ENCODE measurements at regions not wholly inside any gene's neighbourhood (a gene's known extent, or its start where the extent isn't known, plus 50 kb on each side); places are given as distances from the start of the nearest gene placed in this dataset.

DNA sequence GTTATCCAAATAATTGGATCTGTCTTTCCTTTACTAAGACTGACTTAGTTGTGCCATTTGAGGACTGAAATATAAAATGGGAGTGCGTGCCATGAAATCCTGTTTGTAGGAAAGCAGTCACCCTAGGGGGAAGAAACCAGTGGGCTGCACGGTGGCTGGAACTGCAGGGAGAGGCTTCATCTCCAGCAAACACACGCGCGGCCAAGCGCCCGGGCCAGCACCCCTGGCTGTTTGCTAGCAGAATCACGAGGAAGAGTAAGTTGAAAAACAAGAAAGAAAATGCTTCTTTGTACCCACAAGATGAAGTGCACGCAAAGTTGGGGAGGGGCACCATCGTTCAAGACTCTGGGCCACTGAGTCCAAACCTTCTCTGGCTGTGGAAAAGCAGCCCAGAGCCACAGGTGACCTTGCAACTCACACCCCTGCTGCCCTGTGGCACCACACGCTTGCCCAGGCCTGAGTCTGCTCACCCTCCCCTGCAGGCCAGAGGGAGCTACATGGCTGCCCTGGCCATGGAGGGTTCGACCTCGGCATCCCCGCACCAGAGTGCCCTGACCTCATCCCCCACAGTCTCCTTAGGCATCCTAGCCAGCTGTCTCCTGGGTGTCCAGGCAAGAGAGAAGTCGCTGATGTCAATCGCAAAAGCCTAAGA, 55.2 kb downstream of the IRX2 start:
- DNase-seq (ENCODE audit: low spot score), result no peak

DNA sequence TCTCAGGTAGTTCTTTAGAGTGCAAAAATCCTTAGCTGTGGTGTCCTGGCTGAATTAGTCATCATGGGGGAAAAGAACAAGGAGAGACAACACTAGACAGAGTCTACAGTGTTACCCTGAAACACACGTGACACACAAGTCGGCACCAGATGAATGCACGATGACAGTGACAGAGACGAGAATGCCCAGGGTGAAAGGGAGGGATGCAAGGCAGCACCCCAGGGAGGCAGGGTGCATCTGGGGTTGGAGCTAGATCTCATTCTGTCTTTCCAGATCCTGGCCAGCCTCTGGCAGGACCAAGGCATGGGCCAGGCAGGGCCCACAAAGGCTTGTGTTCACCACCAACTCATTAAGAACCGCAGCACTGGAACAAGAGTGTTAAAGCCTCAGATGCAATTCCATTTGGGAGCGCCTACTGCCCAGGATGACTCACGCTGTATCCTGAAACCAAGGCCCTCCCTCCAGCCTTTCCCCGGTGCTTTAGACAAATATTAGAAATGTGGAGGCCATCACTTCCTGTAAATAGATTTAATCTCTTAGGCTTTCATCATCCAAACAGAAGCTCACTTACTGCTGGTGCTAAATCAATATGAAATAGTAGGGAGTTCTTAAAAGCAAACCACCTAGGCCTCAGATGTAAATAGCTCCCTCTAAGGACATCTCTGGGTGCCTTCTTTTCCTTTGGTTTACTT, 56.1 kb downstream of the IRX2 start:
- no peak for DNase-seq (ENCODE audit: low spot score)

GRCh38 chr5:2691530-2691929, 59.9 kb downstream of the IRX2 start:
- DNase-seq (ENCODE audit: low spot score), result no peak

DNA sequence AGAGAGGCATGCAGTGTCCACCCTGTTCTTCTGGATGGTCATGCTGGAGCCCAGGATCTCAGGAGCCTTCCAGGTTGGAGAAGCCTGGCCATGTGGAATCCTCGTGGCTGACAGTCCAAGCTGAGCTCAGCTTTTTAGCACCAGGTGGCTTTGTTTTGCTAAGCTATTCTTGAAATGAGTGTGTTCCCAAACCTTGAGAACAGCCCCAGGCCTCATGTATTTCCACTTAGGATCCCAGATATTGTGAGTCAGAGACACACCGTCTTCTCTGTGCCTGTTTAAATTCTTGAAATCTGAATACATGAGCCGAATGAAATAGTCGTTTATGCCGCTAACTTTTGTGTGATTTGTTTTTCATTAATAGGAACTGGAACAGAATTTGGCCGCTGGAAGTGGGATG, 61.2 kb downstream of the IRX2 start:
- DNase-seq (ENCODE audit: low spot score), result no peak

DNA sequence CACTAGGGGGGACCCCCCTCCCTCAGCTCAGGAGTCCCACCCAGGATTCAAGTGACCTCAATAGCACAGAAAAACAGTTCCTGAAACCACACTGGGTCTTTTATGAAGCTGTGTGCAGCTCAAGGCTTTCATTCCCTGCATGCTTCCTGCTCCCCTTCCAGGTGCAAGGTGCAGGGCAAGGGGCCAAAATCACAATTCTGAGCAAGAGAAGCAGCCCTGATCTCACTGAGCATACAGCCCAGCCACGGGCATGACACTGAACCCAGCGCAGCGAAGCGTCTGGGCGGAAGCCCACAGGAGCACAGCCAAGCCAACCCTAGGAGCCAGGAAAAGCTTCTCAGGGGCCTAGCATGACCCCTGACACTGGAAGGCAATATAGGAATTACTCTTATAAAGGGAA, 62.9 kb downstream of the IRX2 start:
- no peak for DNase-seq (ENCODE audit: low spot score)

DNA sequence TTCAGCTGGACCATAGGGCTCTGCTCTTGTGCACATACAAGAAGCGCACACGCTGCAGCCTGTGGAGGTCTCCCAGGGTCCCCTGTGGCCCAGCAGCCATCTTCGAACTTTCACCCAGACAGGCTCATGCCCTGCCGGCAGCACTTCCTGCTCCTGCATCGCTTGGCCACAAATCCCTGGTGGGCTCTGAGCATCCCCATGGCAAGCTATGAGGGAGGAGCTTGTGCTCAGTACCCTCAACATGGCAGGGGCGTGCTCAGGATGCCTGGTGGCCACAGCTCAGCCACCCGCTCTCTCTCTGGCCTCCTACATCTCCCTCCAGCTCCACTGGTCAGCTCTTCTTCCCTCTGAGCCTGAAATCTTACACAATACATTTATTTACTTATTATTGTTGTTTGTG, 63.7 kb downstream of the IRX2 start:
- no peak for DNase-seq (ENCODE audit: low spot score)

DNA sequence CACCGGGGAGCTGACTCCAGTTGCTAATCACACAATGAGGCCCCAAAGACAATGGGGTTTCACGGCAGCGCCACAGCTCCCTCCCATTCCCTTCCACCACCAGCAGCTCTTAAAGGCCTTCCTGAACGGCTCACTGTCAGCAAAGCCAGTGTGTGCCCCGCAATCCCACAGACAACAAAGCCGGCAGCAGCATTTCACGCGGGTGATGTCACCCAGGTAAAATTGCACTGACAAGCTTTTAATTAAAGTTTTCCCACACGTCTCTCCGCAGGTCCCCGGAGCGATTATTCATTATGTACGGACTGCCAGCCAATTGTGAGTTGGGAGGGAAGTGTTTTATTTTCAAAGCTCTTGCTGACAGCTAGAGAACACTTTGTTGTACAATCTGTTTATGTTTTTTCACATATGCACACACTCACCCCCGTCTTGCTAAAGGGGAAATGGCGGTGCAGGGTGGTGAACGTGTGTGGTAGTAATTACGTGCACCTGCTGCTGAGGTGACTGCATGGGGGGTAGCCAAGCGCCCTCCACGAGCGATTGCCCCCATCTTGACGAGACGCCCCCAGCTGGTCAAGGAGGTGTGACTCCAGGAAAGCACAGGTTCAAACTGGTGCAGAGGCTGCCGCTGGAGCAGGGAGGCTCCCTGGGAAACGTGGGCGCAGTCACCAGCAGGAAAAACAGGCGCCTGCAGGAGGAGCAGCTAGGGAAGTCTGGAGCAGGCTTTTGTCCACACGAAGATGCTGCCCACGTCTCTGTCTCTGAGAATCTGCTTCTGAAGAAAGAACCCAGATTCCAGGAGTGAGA, 65.0 kb downstream of the IRX2 start:
- no peak for DNase-seq (ENCODE audit: low spot score)

GRCh38 chr5:2685651-2686272, 65.7 kb downstream of the IRX2 start:
- no peak for DNase-seq (ENCODE audit: low spot score)

DNA sequence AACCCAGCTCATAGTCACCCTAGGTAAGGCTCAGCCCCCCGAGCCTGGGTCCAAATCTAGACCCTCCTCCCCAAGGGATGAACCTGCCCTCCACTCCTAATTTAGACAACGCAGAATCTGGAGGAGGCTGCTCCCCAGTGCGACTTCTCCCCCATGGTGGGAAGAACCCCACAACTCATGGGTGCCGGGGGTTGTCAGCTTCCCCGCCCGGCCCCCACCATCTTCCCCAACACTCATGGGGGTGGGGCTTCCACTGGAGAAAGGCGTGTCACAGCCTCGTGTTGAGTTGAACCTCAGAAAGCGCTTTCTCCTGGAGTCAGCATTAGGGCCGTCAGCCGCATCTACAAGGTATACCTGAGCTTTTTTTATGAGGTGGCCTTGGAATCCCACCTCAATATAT, 66.9 kb downstream of the IRX2 start:
- no peak for DNase-seq (ENCODE audit: low spot score)

DNA sequence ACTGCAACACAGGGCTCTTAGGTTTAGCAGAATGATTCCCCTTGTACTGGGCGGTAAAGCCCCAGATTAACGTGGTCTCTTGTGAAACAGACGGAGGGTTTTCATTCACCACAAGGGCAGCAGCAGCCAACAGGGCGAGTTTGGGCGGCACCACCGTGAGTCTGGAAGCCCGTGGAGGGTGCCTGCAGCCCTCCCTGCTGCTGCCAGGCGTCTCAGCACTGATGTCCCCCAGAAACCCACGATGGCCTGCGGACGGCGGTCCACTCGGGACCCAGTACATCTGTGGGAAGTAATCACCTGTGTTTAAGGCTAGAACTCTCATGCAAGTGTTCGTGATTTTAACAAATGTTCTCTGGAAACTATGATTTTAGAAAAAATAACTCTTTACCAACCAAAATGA, 67.8 kb downstream of the IRX2 start:
- no peak for DNase-seq (ENCODE audit: low spot score)

GRCh38 chr5:2681476-2681875, 70.0 kb downstream of the IRX2 start:
- no peak for DNase-seq (ENCODE audit: low spot score)

GRCh38 chr5:2680979-2681378, 70.5 kb downstream of the IRX2 start:
- no peak for DNase-seq (ENCODE audit: low spot score)

- DNase-seq (ENCODE audit: low spot score), result no peak
Observed at GRCh38 chr5:2677689-2678088, 73.8 kb downstream of the IRX2 start.

DNA sequence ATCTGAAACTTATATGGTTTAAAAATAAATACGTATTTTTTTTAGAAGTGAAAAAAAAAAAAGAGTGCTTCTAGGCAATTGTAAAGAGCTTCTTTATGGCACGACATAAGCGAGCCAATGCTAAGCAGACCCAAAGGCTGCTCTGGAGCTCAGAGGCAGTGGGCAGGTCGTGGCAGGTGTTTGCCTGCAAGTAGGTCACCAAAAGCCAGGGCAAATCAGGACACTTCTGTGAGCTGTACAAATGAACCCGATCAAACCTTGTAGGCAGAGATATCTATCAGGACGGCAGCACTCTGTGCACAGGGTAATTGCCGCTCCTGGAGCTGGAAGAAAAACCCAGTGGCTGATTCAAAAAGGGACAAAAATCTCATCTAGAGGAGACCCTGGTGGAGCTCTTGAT, 75.9 kb downstream of the IRX2 start:
- DNase-seq (ENCODE audit: low spot score), result no peak

DNA sequence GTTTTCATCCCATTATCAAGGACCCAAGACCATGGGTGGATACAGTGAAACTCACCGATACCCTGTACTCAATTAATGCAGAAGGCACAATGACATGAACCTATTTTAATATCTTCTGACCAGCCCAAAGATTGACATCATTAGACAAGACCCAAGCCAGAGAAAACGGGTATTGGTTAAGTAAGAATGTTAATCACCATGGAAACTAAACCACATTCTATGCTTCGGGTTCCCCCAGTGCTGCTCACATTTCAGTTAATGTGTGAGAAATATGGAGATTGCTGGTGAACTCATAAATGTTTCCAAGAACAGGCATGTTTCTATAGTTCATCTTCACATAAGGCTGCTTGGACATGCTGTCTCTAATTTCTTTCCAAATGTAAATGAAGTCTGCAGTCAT, 77.0 kb downstream of the IRX2 start:
- no peak for DNase-seq (ENCODE audit: low spot score)

DNA sequence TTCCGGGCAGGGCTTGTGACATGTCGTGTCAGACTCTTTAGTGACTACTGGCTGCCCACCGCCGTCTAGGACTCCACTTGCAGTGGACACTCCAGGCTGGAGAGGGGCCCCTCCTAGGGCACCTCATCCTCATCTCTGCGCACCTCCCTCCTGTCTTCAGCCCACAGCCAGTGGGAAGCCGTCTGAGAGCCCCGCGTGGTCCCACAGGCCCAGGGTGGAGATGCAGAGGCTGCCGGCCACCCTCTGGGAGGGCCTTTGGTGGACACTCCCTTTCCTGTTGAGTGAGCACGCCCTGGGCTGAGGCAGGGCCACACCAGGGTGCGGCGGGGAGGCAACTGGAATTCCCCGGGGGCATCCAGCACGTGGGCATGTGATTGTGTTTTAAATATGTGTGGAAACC, 80.5 kb downstream of the IRX2 start:
- no peak for DNase-seq (ENCODE audit: low spot score)

DNA sequence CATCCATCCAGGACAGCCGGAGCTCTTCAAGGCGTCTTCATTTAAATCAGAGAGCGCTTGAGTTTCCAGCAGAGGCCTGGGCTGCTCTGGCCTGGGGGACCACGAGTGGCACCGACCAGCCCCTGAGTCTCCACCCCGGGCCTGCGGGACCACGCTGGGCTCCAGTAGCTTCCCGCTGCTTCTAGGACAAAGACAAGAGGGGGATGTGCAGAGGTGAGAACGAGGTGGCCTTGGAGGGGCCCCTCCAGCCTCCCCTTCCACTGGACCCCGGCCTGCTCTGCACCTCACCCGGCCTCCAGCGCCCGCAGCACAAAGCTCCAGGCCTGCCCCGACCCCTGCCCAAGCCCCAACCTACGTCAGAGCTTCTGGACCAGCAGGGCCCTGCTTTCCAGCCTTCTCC, 81.6 kb downstream of the IRX2 start:
- DNase-seq (ENCODE audit: low spot score), result no peak

DNA sequence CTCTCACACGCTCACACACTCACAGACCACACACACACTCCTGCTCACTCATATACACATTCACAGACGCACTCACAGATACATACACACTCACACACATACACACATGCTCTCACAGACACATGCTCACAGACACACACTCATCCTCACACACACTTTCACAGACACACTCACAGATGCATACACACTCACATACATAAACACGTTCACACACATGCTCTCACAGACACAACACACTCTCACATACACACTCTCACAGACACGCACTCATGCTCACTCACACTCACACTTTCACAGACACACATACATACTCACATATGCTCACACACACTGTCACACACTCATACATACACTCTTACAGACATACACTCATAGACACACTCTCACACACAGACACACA, 82.2 kb downstream of the IRX2 start:
- DNase-seq (ENCODE audit: low spot score), result no peak

DNA sequence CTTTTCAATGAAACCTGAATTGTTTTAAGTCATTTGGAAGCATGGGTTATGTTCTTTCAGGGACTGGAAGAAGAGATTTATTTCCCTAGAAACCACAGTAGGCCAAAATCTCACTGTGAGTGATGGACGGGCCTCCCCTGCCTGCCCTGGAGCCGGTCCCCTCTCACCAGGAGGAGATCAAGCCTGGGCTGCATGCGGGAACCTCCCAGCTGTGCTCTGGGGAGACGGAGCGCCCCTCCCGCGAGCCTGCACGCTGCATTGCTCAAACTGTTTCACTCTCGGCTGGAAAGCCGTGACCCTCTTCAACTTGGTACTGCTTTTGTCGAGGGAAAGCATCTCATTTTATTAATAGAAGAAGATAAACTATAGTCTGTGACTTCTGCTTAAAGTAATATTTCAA, 85.4 kb downstream of the IRX2 start:
- DNase-seq (ENCODE audit: low spot score), result no peak

GRCh38 chr5:2663489-2663888, 88.0 kb downstream of the IRX2 start:
- DNase-seq (ENCODE audit: low spot score), result no peak

DNA sequence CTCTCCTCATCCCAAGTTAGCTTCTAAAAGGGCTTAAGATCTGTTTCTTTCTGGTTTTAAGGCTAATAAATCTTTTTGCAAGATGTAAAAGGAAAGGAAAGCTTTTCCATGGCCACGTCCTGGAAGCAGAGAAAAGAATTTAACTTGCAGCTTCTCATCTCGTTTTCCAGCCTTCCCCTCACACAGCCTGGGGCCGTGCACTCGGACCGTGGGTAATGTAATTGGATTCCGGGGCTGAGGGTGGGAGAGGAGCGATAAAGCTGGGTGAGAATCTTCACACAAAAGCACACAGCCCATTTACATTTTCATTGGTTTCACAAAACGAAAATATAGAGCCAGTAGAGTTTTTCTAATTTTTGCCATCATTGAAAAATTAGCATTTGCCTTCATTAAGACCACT, 91.2 kb downstream of the IRX2 start:
- DNase-seq (ENCODE audit: low spot score), result no peak

DNA sequence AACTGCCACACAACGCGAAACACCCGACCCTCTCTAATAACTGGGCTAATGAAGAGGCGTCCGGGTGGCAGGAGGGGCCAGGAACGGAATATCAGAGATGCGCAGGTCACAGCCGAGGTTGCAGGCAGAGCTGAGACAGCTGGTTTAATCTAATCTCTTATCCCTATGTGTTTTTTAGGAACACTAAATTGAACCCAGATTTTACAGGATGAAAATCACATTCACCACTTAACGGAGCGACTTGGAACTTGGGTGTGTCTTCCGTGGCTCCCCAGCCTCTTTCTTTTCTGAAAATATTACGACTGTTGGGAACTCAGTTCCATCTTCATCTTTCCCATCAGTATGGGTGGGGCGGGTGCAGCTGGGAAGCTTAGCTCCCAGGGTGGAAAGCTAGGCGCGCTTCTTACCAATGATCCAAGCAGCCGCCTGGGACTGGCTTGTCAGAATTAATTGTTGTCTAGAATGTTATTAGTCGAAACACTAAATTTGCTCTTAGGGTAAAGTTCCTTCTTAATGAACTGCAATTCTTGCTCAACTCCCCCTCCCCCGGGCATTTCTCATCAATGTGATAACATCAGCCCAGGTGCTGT, 92.5 kb downstream of the IRX2 start:
- no peak for DNase-seq (ENCODE audit: low spot score)
